ENCODE measurements at regions not wholly inside any gene's neighbourhood (a gene's known extent, or its start where the extent isn't known, plus 50 kb on each side); places are given as distances from the start of the nearest gene placed in this dataset.

- no peak for DNase-seq (ENCODE audit: extremely low read depth, low read depth)
Observed at GRCh38 chr2:145140658-145141057, 620.7 kb upstream of the ZEB2 start.

- no peak for DNase-seq (ENCODE audit: extremely low read depth, low read depth)
Observed at GRCh38 chr2:145138626-145139025, 618.7 kb upstream of the ZEB2 start.

GRCh38 chr2:145137901-145138300, 618.0 kb upstream of the ZEB2 start:
- DNase-seq (ENCODE audit: extremely low read depth, low read depth) = no peak

- no peak for DNase-seq (ENCODE audit: extremely low read depth, low read depth)
Observed at GRCh38 chr2:145137211-145137610, 617.3 kb upstream of the ZEB2 start.

DNA sequence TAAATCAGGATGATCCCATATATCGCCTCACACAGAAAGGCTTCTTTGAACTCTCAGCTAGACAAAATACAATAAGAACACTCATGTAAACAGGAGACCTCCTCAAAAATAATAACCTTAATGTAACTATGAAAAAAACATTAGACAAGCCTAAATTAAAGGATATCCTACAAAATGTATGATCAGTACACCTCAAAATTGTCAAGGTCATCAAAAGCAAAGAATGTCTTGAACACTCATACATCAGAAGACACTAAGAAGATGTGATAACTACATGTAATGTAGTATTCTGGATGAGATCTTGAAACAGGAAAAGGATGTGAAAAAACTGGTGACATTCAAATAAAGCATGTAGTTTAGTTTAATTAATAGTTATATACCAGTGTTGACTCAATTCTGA, 616.8 kb upstream of the ZEB2 start:
- DNase-seq (ENCODE audit: extremely low read depth, low read depth) = no peak

GRCh38 chr2:145126146-145126545, 606.2 kb upstream of the ZEB2 start:
- no peak for DNase-seq (ENCODE audit: extremely low read depth, low read depth)

GRCh38 chr2:145124085-145124484, 604.2 kb upstream of the ZEB2 start:
- no peak for DNase-seq (ENCODE audit: extremely low read depth, low read depth)

DNA sequence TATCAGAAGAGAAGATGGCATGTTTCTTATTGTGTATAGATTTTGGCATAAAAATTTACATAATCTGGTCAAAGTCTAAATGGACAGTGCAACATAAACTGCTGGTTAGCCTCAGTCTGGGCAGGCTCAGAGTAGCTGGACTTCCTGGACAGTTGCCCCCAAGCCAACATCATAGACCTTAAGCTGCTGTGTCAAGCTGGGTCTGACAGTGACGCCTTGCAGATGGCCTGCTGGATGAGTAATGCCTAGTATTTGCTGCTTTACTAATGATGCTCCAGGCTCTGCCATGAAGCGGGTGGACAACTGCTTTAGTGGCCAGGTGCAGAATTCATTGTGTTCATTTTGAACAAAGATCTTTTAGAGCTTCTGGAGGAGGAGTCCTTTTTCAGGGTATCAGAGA, 603.7 kb upstream of the ZEB2 start:
- DNase-seq (ENCODE audit: extremely low read depth, low read depth) = no peak

DNA sequence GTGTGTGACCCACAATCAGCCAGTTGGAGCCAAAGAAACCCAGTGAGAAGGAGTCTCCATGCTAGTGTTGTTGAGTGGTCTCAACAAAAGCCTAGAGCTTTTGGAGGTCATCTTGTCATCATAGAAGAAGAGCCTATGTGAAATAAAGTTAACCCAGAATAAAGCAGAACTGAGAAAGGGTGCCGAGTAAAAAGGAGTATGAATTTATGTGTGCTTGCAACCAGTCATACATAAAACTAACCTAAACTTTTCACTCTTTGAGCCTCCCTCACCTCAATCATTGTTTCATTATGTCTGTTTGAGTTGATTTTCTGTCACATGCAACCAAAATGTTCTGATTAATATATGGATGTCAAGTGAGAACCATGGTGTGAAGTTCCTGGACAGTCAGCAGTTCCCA, 599.3 kb upstream of the ZEB2 start:
- DNase-seq (ENCODE audit: extremely low read depth, low read depth) = no peak

- DNase-seq (ENCODE audit: extremely low read depth, low read depth) = no peak
Observed at GRCh38 chr2:145116834-145117725, 597.2 kb upstream of the ZEB2 start.

GRCh38 chr2:145116056-145116455, 596.1 kb upstream of the ZEB2 start:
- DNase-seq (ENCODE audit: extremely low read depth, low read depth) = no peak

- DNase-seq (ENCODE audit: extremely low read depth, low read depth) = no peak
Observed at GRCh38 chr2:145114726-145115125, 594.8 kb upstream of the ZEB2 start.

GRCh38 chr2:145112467-145112866, 592.5 kb upstream of the ZEB2 start:
- DNase-seq (ENCODE audit: extremely low read depth, low read depth) = no peak

- no peak for DNase-seq (ENCODE audit: extremely low read depth, low read depth)
Observed at GRCh38 chr2:145110668-145111356, 590.9 kb upstream of the ZEB2 start.

DNA sequence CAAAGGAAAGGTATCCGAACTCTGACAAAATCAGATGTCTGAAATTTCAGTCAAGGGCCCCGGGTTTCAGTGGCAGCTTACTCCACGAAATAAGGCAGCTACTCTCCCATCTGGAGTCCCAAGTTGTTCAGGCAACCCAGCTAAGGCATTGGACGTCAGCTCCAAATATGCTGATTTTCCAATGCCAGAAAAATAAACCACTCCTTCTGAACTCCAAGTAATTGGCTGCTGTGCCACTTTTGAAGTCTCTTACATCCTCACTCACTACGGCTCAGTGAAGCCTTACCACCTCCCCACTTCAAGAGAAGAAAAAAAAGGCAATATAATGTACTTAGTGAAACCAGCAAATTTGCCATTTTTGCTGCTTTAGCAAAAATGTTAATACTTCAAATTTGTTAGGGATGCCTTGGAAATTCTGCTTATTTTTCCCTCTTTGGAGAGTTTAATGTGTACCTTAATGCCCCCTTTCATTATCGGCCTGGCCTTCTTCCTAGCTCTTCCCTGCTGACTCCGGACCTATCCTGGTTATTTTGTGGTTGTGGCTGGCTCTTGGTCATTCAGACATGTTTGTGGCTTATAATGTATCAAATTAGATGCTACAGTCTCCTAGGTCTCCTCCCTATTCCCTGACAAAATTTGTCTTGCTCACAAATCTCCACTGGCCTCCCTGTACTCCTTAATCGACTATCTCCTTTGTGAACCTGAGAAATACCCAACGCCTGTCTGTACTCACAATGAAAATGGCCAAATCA, 589.2 kb upstream of the ZEB2 start:
- no peak for DNase-seq (ENCODE audit: extremely low read depth, low read depth)

- no peak for DNase-seq (ENCODE audit: extremely low read depth, low read depth)
Observed at GRCh38 chr2:145108361-145108778, 588.5 kb upstream of the ZEB2 start.

- no peak for DNase-seq (ENCODE audit: extremely low read depth, low read depth)
Observed at GRCh38 chr2:145106293-145106692, 586.4 kb upstream of the ZEB2 start.

GRCh38 chr2:145102706-145103105, 582.8 kb upstream of the ZEB2 start:
- DNase-seq (ENCODE audit: extremely low read depth, low read depth) = no peak

- DNase-seq (ENCODE audit: extremely low read depth, low read depth) = no peak
Observed at GRCh38 chr2:145100301-145100700, 580.4 kb upstream of the ZEB2 start.

DNA sequence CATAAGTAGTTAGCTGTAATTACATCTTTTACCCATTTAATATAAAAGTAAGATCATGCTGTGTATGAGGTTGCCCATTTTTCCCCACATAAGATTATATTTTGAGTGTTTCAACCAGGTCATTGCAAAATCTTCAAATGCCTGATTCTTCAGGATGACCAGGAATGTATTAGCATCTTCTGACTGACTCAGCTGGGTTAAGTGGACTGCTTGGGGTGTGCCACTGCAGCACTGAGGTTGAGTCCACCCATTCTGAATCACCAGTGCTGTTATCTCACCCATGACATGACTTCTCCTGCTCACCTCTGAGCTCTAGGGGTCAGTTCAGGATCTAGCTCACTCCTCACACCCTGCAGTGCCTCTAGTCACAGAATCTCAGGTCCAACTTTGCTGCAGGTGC, 576.7 kb upstream of the ZEB2 start:
- DNase-seq (ENCODE audit: extremely low read depth, low read depth) = no peak

- DNase-seq (ENCODE audit: extremely low read depth, low read depth) = no peak
Observed at GRCh38 chr2:145095641-145096435, 575.9 kb upstream of the ZEB2 start.

Measured in NCI-H460 (cell line).